ENCODE measurements at regions not wholly inside any gene's neighbourhood (a gene's known extent, or its start where the extent isn't known, plus 50 kb on each side); places are given as distances from the start of the nearest gene placed in this dataset.
"Not testable (repeated sequence)": the region's sequence is repeated elsewhere in the genome, so short reads cannot be mapped to it uniquely, and the experiment has no call there.

- no peak for ATAC-seq
- intact Hi-C loops (cut with DNase I): no loop called here
- DNase-seq (ENCODE audit: missing footprints): no peak
Measured at GRCh38 chr12:34097213-34097612, 74.9 kb downstream of the ALG10 start.

DNA sequence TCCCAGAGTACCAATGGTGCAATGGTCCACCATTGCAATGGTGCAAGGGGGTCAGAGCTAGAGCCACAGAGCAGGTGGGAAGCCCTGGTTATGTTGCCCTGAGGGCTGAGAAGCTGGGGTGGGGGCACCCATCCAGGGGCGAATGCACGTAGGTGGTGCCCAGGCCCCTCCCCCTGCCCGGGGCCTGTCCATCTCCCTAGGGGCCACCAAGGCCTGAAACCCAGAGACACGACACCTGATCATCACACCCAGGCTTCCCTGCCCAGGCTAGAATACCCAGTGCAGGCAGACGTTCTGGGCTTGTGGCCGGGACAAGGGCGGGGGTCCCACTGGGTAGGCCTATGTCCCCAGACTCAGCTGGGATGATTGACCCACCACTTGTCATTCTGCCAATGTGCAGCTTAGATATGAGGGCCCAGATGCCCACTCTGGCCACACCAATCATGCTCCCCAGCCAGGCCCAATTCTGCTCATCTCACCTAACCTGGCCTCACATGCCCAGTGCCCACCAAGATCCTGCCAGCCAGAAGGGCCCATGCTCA lies 83.2 kb downstream of the ALG10 start:
- no peak for DNase-seq (ENCODE audit: missing footprints)
- ATAC-seq: no peak
- intact Hi-C loops (cut with DNase I): no loop called here

GRCh38 chr12:34106172-34106571 lies 83.9 kb downstream of the ALG10 start:
- ATAC-seq (no peak), DNase-seq (ENCODE audit: missing footprints) (no peak)

DNA sequence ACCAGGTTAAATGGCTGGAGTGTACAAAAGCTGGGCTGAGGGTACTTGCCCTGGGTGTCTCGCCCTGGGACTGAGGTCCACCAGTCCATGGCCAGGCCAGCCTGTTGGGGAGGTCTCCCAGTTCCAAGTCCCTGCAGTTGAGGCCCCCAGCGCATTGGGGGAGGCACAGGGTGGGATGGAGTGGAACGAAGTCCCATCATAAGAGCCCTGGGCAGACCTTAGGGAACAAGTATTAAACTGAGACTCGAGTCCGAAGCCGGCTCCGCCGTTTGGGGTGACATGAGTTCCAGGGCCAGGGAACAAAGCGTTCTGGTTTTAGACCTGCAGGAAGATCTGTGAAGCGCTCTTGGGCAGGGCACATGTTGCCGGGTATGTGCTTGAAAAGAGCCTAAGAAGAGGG lies 84.7 kb downstream of the ALG10 start:
- ATAC-seq: no peak
- intact Hi-C loops (cut with DNase I): no loop called here
- no peak for DNase-seq (ENCODE audit: missing footprints)

More at GRCh38 chr12:34106172-34106571, 83.9 kb downstream of the ALG10 start:
- intact Hi-C loops (cut with DNase I): no loop called here

GRCh38 chr12:34107781-34108404 lies 85.6 kb downstream of the ALG10 start:
- ATAC-seq (no peak), DNase-seq (ENCODE audit: missing footprints) (no peak)
- intact Hi-C loops (cut with DNase I): no loop called here

DNA sequence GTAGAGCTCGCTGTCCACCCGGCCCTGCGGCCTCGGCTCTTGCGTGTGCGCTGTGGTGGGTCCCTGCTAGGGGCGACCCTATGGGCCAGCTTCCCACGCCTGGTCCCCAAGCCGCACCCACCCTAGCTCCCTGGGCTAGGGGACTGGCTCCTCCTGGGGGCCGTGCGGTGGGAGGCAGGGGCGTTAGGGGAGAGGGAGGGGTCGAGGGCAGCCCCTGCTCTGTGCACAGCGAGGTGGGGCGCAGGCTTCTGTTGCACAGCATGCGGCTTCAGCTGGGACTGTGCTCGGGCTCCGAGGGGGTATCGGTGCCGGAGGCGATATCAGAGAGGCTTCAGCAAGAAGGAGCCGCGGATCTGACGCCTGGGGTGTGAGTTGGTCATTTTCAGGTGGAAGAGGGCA lies 86.1 kb downstream of the ALG10 start:
- ATAC-seq (peak; percentile 13), DNase-seq (ENCODE audit: missing footprints) (no peak)
- intact Hi-C loops (cut with DNase I): no loop called here

- intact Hi-C loops (cut with DNase I): no loop called here
- ATAC-seq (no peak), DNase-seq (ENCODE audit: missing footprints) (no peak)
Measured at GRCh38 chr12:34108967-34109366, 86.7 kb downstream of the ALG10 start.

DNA sequence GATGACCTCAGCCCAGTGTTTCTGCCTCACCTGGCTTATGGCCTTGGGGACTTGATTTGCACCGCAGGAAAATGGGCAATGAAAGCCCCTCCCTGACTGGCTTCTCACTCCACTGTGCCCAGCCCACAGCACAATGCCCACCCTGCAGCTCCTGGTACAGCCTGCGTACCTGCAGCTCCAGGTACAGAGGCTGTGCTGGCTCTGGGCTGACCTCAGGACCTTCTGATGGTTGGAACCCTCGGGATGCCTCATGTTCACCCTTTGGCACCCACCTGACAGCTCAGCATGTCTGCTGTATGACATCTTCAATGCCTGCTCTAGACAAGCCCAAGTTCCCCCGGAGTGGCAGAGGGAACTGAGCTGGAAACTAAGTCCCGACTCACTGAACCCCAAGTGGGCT lies 87.1 kb downstream of the ALG10 start:
- no peak for ATAC-seq
- intact Hi-C loops (cut with DNase I): no loop called here
- DNase-seq (ENCODE audit: missing footprints): no peak

DNA sequence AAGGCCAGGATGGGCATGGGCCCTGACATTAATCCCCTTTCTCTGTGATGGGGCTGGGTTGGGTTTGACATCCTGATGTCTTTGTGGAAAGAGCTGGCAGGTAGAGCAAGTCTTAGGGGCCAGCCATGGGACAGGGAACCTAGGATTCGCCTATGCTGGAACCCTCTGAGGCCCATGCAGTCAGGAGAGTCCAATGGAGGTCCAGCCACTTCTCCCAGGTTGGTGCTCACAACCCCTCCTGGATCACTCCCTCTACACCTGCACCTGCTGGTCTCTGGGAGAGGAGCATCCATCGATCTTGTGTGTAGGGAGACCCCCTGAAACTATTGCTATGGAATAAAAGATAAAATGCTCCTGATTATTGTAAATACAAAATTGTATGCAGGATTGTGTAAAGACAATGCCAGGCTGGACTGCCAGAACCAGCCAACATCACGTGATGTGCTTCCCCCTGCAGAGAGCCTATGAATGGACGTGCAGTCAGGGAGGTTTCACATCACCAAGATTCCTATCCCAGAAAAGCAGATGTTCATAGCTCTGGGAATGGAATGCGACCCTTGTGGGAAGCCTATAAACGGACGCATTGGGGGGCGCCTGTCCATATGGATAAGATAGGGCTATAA lies 87.7 kb downstream of the ALG10 start:
- intact Hi-C loops (cut with DNase I); DNase-seq (ENCODE audit: missing footprints); ATAC-seq: not testable (repeated sequence)

DNA sequence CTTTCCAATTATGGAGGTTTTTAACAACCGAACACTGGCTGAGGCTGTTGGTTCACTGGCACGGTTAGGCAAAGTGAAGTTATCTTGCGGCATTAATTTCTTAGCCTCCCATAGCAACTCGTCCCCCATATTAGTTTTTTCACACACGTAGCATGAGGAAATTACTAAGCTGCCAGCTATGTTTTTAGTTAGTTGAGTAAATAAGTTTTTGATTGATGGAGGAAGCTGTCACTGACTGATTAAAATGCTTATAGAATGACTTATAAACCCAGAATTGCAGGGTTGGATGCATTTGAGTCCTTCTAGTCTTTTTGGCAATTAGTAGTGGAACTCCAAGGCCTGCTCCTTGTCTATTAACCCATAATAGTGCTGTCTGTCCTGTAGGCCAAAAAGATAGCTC lies 97.1 kb downstream of the ALG10 start:
- ATAC-seq (no peak), DNase-seq (ENCODE audit: missing footprints) (no peak)
- intact Hi-C loops (cut with DNase I): no loop called here

DNA sequence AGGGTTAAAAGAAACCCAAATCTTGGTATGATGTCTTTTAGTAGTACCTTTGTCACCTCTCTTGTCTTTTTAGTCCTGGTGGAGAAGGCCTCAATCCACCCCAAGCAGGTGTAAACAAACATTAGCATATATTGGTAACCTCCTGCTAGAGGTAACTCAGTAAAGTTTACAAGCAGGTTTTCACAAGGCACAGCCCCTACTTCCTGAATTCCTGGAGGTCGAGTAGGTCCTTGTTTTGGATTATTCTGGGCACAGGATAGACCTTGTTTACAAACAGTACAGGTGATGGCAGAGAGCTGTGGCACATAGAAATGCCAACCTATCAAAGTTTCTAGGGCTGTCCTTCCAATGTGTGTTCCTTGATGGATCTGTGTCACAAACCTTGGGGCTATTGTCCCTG lies 99.1 kb downstream of the ALG10 start:
- intact Hi-C loops (cut with DNase I): loop anchor here (10.0 kb wide), 1 partner anchor 503 kb away; no protein-coding TSS in a partner anchor
- no peak for DNase-seq (ENCODE audit: missing footprints)
- ATAC-seq: no peak

GRCh38 chr12:34123092-34123491 lies 100.8 kb downstream of the ALG10 start:
- not testable (repeated sequence) for DNase-seq (ENCODE audit: missing footprints); ATAC-seq
- intact Hi-C loops (cut with DNase I): loop anchor here (2.0 to 10.0 kb wide), 2 partner anchors 96 to 502 kb away; no protein-coding TSS in a partner anchor

DNA sequence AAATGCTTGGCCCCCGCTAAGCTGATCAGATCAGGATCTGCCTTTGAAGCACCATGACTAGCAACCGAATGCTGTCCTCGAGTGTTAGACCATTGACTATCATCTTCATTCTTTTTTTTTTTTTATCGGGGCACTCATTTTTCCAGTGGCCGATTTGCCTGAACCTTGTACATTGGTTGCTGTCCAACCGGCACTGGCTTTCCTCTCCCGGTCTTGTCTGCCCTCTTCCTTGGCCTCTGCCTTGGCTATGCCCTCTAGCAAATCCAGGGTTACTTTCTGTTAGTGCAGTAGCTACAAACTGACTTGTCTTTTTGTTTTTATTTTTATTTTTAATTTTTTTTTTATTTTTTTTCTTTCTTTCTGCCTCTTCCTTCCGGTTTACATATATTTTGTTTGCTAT lies 102.3 kb downstream of the ALG10 start:
- no peak for ATAC-seq
- DNase-seq (ENCODE audit: missing footprints): no peak
- intact Hi-C loops (cut with DNase I): loop anchor here (10.0 kb wide), 1 partner anchor 500 kb away; no protein-coding TSS in a partner anchor

DNA sequence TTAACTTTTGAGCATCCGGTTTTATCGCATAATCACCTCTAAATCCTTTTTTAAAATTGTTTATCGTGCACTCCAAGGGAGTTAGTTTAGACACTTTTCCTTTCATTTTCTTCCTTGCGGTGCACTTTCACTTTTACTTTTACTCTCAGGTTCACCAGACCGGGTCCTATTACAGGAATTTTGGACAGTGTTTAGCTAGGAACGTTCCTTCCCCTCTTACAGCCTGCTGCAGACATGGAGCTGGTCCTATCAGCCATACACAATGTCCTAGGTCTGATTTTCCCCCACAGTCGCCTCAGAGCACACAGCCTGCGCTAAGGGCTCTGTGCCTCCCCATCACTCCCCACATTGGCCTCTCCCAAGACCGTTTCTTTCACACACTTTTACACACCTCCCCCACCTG lies 103.9 kb downstream of the ALG10 start:
- no peak for ATAC-seq
- intact Hi-C loops (cut with DNase I): loop anchor here (10.0 kb wide), 1 partner anchor 499 kb away; no protein-coding TSS in a partner anchor
- DNase-seq (ENCODE audit: missing footprints): no peak

- intact Hi-C loops (cut with DNase I): loop anchor here (10.0 kb wide), 1 partner anchor 498 kb away; no protein-coding TSS in a partner anchor
- ATAC-seq (no peak), DNase-seq (ENCODE audit: missing footprints) (no peak)
Measured at GRCh38 chr12:34126805-34127204, 104.5 kb downstream of the ALG10 start.

GRCh38 chr12:34127379-34127778 lies 105.1 kb downstream of the ALG10 start:
- not testable (repeated sequence) for DNase-seq (ENCODE audit: missing footprints); ATAC-seq
- intact Hi-C loops (cut with DNase I): loop anchor here (10.0 kb wide), 1 partner anchor 497 kb away; no protein-coding TSS in a partner anchor

- intact Hi-C loops (cut with DNase I): no loop called here
- DNase-seq (ENCODE audit: missing footprints): no peak
- no peak for ATAC-seq
Measured at GRCh38 chr12:34142430-34142829, 120.1 kb downstream of the ALG10 start.

GRCh38 chr12:34151019-34151418 lies 128.7 kb downstream of the ALG10 start:
- ATAC-seq (no peak), DNase-seq (ENCODE audit: missing footprints) (no peak)
- intact Hi-C loops (cut with DNase I): no loop called here

- intact Hi-C loops (cut with DNase I): no loop called here
- ATAC-seq: no peak
- DNase-seq (ENCODE audit: missing footprints): no peak
Measured at GRCh38 chr12:34163443-34163842, 141.1 kb downstream of the ALG10 start.

GRCh38 chr12:34166427-34167060 lies 144.2 kb downstream of the ALG10 start:
- intact Hi-C loops (cut with DNase I): no loop called here
- ATAC-seq (no peak), DNase-seq (ENCODE audit: missing footprints) (peak; percentile 57)

Measured in Right ventricle myocardium inferior (tissue), 1 donor.